ENCODE measurements at regions not wholly inside any gene's neighbourhood (a gene's known extent, or its start where the extent isn't known, plus 50 kb on each side); places are given as distances from the start of the nearest gene placed in this dataset.

DNA sequence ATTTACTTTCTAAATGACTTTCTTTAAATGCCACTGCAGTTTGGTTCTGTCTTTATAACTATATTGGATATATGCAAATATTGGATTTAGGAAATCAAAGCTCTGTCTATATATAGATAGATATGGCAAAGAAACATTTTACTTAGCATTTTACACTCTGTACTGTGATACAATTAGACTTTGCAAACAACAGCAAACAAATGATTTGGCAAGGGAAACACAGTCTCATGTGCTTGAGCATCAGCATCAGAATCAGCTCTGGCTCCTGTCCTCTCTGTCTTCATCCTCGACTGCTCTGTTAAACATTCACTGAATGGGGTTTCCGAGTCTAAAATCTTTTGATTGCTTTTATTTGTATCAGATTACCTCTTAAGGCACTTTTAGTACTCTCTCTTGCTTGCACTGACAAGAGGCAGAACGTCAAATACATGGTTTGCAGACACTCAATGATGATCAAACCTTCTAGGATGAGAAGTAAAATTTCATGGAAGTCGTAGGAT lies 176.8 kb upstream of the LRP1B start:
- no peak for DNase-seq (ENCODE audit: low spot score)
- no peak for TF ChIP-seq POLR2AphosphoS5 (IDR thresholded peaks at IDR 0.05)
- TF ChIP-seq, protein P1, sequence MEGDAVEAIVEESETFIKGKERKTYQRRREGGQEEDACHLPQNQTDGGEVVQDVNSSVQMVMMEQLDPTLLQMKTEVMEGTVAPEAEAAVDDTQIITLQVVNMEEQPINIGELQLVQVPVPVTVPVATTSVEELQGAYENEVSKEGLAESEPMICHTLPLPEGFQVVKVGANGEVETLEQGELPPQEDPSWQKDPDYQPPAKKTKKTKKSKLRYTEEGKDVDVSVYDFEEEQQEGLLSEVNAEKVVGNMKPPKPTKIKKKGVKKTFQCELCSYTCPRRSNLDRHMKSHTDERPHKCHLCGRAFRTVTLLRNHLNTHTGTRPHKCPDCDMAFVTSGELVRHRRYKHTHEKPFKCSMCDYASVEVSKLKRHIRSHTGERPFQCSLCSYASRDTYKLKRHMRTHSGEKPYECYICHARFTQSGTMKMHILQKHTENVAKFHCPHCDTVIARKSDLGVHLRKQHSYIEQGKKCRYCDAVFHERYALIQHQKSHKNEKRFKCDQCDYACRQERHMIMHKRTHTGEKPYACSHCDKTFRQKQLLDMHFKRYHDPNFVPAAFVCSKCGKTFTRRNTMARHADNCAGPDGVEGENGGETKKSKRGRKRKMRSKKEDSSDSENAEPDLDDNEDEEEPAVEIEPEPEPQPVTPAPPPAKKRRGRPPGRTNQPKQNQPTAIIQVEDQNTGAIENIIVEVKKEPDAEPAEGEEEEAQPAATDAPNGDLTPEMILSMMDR (IDR thresholded peaks at IDR 0.05) = no peak
- Histone ChIP-seq H3K9me3 (no peaks in the 10 kb centered on the region), H3K36me3 (no peaks in the 10 kb centered on the region), H3K27ac (no peak overlapping the region), H3K4me1 (replicated peaks) (no peaks in the 10 kb centered on the region), H3K4me3 (no peak overlapping the region), H3K27me3 (replicated peaks; ENCODE audit: insufficient read depth) (no peaks in the 10 kb centered on the region)
- WGBS = 42% methylated on average over 4 of the region's 4 CpGs
- intact Hi-C loops (cut with DNase I) = no loop called here

GRCh38 chr2:142307086-142307485 lies 176.3 kb upstream of the LRP1B start:
- Histone ChIP-seq H3K4me1 (replicated peaks) (no peaks in the 10 kb centered on the region), H3K9me3 (no peaks in the 10 kb centered on the region), H3K27me3 (replicated peaks; ENCODE audit: insufficient read depth) (no peaks in the 10 kb centered on the region), H3K4me3 (no peak overlapping the region), H3K36me3 (no peaks in the 10 kb centered on the region), H3K27ac (no peak overlapping the region)
- 80% methylated on average over 1 of the region's 1 CpG for WGBS
- intact Hi-C loops (cut with DNase I) = no loop called here
- TF ChIP-seq, protein P1 (IDR thresholded peaks at IDR 0.05) = no peak
- TF ChIP-seq POLR2AphosphoS5 (IDR thresholded peaks at IDR 0.05) (no peak), POLR2A (IDR thresholded peaks at IDR 0.05) (no peak)
- DNase-seq (ENCODE audit: low spot score) = no peak

GRCh38 chr2:142306131-142306530 lies 175.3 kb upstream of the LRP1B start:
- no peaks in the 10 kb centered on the region for H3K9me3 ChIP-seq
- H3K27ac ChIP-seq = no peak overlapping the region
- no peaks in the 10 kb centered on the region for H3K27me3 ChIP-seq (replicated peaks; ENCODE audit: insufficient read depth)
- intact Hi-C loops (cut with DNase I) = no loop called here
- no peaks in the 10 kb centered on the region for H3K4me1 ChIP-seq (replicated peaks)
- TF ChIP-seq POLR2AphosphoS5 (IDR thresholded peaks at IDR 0.05) = no peak
- no peak for TF ChIP-seq POLR2A (IDR thresholded peaks at IDR 0.05)
- H3K36me3 ChIP-seq = no peaks in the 10 kb centered on the region
- no peak overlapping the region for H3K4me3 ChIP-seq
- no peak for DNase-seq (ENCODE audit: low spot score)

GRCh38 chr2:142300517-142300916 lies 169.7 kb upstream of the LRP1B start:
- no peaks in the 10 kb centered on the region for H3K4me1 ChIP-seq (replicated peaks)
- TF ChIP-seq POLR2AphosphoS5 (IDR thresholded peaks at IDR 0.05) = no peak
- TF ChIP-seq, protein P1 (IDR thresholded peaks at IDR 0.05) = no peak
- no peak for TF ChIP-seq POLR2A (IDR thresholded peaks at IDR 0.05)
- intact Hi-C loops (cut with DNase I) = no loop called here
- H3K9me3 ChIP-seq = no peaks in the 10 kb centered on the region
- no peak overlapping the region for H3K27ac ChIP-seq
- H3K4me3 ChIP-seq = no peak overlapping the region
- no peak for DNase-seq (ENCODE audit: low spot score)
- no peaks in the 10 kb centered on the region for H3K36me3 ChIP-seq
- H3K27me3 ChIP-seq (replicated peaks; ENCODE audit: insufficient read depth) = no peaks in the 10 kb centered on the region

GRCh38 chr2:142299021-142299420 lies 168.2 kb upstream of the LRP1B start:
- no peak for DNase-seq (ENCODE audit: low spot score)
- Histone ChIP-seq H3K9me3 (no peaks in the 10 kb centered on the region), H3K27ac (no peak overlapping the region), H3K4me3 (no peak overlapping the region), H3K4me1 (replicated peaks) (no peaks in the 10 kb centered on the region), H3K36me3 (no peaks in the 10 kb centered on the region), H3K27me3 (replicated peaks; ENCODE audit: insufficient read depth) (no peaks in the 10 kb centered on the region)
- TF ChIP-seq POLR2A (IDR thresholded peaks at IDR 0.05) = no peak
- TF ChIP-seq, protein P1 (IDR thresholded peaks at IDR 0.05) = no peak
- intact Hi-C loops (cut with DNase I) = no loop called here
